LoVo (cell line): ENCODE measurements at regions not wholly inside any gene's neighbourhood (a gene's known extent, or its start where the extent isn't known, plus 50 kb on each side); places are given as distances from the start of the nearest gene placed in this dataset.

Experiments
- DNase-seq: peaks from one replicate; pipeline ENCODE4 v3.0.0-alpha.2; 2016; ENCODE audit warnings: low spot score

DNA sequence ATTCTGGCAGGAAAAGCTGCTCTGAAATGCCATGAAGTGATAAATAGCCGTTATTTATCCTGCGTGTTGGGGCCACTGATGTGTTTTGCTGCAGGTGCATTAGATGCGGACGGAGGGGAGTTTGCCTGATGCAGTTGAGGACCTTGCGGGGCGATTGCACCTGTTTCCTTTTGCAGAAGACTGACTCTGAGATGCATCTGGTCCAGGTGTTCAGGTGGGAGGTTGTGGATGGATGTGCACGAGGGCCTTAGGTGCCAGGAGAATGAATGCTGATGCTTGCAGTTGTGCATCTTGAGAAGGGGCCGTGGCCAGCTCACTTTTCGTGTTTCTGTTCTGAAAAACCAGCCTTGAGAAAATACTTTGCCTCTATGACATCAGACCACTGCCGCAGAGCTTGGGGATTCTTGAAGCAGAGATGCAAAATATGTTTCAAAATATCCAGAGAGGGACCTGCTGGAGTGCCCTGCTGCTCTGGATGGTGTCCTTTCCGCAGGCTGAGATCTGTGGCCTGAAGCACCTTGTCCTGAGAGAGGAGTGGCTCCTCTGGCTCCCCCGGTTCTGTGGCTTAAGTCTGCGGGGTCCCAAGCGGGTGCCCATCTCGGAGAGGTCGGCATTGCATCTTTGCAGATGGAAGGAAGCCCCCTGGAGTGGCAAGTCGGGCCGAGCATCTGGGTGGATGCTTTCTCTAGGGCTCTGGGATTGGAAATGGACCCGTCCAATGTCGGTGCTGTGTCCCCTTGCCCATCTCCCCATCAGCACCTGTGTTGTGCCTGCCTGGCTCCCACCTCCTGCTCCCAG lies 1031.1 kb downstream of the TBC1D22A start:
- DNase-seq = no peak

GRCh38 chr22:47789171-47789570 lies 1026.7 kb downstream of the TBC1D22A start:
- no peak for DNase-seq

GRCh38 chr22:47788461-47788860 lies 1026.0 kb downstream of the TBC1D22A start:
- no peak for DNase-seq

GRCh38 chr22:47787501-47788227 lies 1025.2 kb downstream of the TBC1D22A start:
- no peak for DNase-seq

GRCh38 chr22:47786650-47787290 lies 1024.3 kb downstream of the TBC1D22A start:
- DNase-seq = no peak

GRCh38 chr22:47784991-47785390 lies 1022.5 kb downstream of the TBC1D22A start:
- no peak for DNase-seq

DNA sequence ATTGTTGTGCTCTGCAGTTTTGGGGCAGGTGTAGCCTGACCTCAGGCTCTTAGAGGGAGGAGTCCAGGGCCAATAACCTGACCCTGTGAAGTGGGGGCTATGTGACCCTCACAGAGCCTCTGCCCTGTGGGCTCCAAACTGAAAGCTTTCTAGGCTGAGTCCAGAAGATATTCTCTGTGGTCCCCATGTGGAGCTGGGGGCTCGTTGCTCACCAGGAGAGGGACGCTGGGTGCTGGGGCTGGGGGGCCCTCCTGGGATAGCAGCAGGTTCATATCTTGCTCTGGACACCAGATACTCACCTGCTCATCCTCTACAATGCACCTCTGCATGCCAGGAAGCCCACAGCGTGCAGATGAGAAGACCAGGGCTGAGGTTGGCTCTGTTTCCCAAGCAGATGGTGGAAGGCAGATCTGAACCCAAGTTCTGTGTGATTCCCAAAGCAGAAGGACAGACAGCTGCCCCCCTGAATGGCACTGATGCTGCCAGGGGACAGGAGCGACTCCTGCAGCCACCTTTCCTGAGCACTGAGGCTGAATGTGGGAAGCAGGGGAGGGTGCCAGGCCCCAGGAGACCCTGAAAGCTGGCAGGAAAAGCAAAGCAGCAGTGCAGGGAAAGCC lies 1022.0 kb downstream of the TBC1D22A start:
- no peak for DNase-seq

DNA sequence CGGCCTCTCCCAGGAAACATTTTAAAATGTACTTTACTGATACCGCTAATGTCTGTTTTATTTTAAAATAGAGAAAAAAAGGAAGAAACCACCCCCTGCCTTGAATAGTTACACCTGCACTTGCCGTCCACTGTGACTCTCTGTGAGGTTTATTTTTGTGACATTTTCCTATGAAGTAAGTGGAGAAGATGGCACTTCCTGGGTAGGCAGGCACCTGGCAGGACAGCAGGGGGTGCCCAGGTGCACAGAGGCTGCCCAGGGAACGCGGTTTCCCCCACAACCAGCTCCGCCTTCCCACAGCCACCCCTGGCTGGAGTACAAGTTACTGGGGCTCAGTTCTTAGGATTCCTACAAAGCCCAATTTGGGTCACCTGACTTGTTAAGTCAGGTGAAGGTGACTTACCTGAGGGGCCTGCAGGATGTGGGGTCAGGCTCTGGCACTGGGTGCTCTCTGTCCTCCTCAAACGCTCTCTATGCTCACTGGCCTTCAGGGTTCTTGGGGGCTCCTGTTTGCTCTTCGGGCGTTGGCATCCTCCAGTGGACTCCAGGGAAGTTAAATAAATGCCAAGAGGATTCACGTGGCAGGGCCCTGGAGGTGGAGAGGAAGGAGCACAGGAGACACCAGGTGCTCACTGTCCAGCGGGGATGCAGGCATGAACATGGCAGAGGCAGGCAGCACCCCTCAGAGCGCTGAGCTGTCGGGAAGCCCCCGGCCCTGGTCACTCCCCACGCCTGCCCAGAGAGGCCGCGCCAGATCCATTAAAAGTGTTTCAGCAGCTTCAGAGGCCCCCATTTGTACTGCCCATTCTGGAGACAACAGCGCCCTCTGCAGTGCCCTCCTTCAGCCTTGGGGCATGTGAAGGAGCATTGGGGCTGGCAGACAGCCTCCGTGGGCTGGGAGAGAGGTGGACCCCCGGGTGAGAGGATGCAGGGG lies 1021.2 kb downstream of the TBC1D22A start:
- DNase-seq = no peak

GRCh38 chr22:47782328-47783075 lies 1020.1 kb downstream of the TBC1D22A start:
- DNase-seq = no peak

GRCh38 chr22:47781427-47782111 lies 1019.1 kb downstream of the TBC1D22A start:
- DNase-seq = no peak

DNA sequence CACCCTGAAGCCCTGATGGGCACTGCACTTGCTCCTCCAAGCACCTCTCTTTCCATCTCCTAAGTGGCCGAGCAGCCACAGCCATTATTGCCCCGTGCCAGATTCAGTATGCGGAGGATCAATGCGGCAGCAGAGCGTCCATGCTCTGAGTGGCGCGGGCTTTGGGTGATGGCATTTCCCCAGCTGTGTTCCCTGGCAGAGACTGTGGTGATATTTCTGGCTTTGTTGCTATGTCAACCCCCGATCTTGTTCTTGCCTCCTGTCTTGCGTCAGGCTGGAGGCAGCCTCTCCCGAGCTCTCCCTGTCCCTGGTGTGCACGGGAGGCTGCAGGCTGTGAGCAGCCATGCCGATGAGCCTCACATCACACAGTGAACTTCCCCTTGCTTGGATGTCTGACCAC lies 1018.6 kb downstream of the TBC1D22A start:
- DNase-seq = no peak

DNA sequence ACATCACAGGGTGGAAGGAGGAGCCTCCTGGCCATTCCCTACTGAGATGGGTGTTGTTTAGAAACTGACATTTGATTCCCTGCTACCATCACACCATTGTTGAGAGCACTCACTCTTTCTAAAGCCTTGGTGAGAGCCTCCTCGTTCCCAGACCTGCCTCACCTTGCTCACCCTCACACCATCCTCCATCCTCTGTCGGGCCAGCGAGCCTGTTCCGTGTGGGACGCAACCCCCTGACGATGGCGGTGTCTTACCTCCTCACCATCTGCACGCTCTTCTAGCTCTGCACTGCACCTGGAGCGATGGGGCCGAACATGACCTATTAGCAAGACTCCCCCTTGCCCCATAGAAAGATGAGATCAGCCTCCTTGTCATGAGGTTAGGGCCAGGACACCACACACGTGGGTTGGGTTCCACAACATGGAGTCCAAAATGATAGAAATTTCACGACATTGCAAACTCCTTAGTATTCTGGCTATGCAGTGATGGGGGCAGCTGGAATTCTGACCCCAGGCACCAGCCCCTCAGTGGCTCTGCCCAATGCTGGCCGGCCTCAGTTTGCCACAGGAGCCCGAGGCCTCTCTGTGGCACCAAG lies 1017.9 kb downstream of the TBC1D22A start:
- no peak for DNase-seq

DNA sequence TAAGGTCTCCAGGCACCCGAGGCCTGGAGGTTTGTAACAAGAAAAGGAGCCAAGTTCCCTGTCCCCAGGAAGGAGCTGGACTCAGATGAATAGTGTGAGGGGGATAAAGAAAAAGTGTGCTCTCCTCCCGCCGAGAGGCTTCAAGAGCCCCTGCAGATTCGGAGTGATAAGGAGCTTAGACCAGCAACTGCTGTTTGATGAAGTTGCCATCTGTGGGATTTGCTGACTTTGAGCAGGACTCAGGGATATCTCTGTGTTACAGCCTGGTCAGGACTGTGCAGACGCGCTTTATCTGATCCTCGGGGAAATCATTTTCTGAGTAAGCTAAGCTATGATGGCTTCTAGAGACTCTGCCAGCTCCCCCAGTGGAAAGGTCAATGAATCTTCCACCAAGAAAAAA lies 1017.0 kb downstream of the TBC1D22A start:
- DNase-seq = no peak

GRCh38 chr22:47778160-47778658 lies 1015.8 kb downstream of the TBC1D22A start:
- DNase-seq = no peak

GRCh38 chr22:47777426-47777825 lies 1015.0 kb downstream of the TBC1D22A start:
- no peak for DNase-seq

DNA sequence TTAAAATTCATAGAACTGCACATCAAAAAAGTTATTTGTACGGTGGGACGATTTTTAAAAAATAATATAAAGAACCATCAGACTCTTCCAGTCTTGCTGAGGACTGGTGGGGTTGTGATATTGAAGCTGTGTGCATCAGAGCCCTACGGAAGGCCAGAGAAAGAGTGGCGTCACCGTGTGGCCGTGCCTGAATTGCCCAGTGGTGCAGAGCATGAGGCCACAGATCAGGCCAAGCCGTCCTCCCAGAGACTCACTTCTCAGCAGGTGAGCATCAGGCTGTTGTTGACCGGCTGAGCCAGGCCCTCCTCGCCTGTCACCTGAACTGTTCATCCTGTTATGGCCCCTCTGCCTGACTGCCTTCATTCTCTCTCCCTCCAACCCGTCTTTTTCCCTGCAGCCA lies 1013.9 kb downstream of the TBC1D22A start:
- DNase-seq = no peak

GRCh38 chr22:47775686-47776085 lies 1013.2 kb downstream of the TBC1D22A start:
- DNase-seq = no peak

- no peak for DNase-seq
Observed at GRCh38 chr22:47775191-47775590, 1012.7 kb downstream of the TBC1D22A start.

DNA sequence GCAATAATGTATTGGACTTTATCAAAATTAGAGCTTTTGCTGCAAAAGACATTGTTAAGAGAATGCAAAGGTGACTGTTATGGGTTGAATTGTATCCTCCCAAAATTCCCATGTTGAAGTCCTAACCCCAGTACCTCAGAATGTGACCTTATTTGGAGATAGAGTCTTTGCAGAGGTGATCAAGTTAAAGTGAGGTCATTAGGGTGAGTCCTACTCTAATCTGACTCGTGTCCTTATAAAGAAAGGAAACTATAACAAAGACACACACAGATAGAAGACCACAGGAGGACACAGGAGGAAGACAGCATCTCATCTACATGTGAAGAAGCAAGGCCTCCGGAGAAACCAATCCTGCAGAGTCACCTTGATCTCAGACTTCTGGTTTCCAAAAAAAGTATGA lies 1011.2 kb downstream of the TBC1D22A start:
- no peak for DNase-seq

GRCh38 chr22:47772864-47773263 lies 1010.4 kb downstream of the TBC1D22A start:
- no peak for DNase-seq
